Stimulated activated CD4-positive, alpha-beta T cell treated with anti-CD3 and anti-CD28 coated beads, Interleukin-4, amount 100 ng/mL, for 24 hours (primary cell): ENCODE measurements at regions not wholly inside any gene's neighbourhood (a gene's known extent, or its start where the extent isn't known, plus 50 kb on each side); places are given as distances from the start of the nearest gene placed in this dataset.
A peak's percentile ranks its signal among the peaks of the same experiment; 100 is the strongest.
"Not testable (repeated sequence)": the region's sequence is repeated elsewhere in the genome, so short reads cannot be mapped to it uniquely, and the experiment has no call there.

Experiments
- DNase-seq: peaks from one replicate; pipeline ENCODE4 v3.0.0-alpha.2; 2020

DNA sequence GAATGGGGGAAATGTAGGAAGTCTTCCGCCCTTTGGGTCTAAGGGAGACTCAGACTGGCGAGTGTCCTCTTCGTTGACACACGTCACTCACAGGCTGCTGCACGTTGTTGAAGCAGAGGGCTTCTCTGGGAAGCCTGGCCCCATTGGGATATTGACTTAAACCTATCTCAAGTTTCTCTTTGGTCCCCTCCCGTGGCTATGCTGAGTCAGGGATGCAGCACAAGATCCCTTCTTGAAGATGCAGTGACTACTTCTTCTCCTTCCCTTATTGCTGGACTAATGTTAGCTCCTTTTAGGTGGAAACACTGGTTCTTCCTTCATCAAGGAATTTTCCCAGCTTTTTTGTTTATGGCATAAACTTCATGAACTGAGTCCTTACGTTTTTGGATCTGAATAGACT lies 89.8 kb upstream of the CCDC71L start:
- no peak for DNase-seq

DNA sequence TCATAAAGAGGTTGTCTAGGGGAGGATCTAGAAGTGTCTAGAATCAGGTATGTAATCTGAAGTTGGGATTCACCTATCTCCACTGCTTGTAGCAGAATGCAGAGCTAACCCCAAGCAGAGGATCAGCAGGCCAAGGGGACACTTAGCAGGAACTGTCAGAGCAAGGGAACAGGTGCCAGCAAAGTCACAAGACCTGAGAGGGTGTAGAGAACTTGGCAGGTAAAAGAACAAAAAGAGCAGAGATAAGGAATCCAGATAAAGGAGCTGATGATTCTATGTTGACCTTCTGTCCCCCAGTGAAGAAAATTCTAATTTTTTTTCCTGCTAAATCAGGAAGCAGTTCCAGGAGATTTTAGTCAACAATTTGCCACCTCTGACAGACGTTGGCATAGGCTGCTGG lies 91.4 kb upstream of the CCDC71L start:
- DNase-seq = no peak

DNA sequence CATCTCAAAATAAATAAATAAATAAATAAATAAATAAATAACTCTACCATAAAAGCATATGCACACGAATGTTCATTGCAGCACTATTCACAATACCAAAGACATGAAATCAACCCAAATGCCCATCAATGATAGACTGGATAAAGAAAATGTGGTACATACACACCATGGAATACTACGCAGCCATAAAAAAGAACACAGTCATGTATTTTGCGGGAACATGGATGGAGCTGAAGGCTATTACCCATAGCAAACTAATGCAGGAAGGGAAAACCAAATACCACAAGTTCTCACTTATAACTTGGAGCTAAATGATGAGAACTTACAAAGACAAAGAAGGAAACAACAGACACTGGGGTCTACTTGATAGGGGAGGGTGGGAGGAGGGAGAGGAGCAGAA lies 94.1 kb upstream of the CCDC71L start:
- not testable (repeated sequence) for DNase-seq

DNA sequence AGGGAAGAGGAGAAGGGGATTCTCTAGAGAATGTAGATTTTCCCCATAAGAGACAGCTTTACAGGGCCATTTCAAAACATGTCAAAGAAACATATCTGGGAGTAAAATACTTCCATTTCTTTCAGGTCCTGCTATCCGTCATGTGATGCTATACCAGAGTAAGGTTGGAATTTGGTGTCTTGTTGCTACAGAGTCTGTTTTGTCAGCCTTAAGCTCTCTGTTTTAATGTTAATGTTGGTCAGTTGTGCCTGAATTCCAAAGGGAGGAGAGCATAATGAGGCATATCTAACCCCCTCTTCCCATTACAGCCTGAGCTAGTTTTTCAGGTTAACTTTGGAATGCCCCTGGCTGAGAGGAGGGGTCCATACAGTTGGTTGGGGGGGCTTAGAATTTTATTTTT lies 94.7 kb upstream of the CCDC71L start:
- no peak for DNase-seq

DNA sequence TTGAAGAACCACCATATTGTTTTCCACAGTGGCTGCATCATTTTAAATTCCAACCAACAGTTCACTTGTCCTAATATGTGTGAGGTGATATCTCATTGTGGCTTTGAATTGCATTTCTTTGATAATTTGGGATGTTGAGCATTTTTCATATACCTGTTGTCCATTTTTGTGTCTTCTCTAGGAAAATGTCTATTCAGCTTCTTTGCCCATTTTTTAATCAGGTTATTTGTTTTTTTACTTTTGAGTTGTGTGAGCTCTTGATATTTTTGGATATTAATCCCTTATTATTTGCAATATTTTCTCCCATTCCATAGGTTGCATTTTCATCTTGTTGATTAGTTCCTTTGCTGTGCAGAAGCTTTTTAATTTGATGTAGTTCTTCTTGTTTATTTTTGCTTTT lies 95.1 kb upstream of the CCDC71L start:
- no peak for DNase-seq

DNA sequence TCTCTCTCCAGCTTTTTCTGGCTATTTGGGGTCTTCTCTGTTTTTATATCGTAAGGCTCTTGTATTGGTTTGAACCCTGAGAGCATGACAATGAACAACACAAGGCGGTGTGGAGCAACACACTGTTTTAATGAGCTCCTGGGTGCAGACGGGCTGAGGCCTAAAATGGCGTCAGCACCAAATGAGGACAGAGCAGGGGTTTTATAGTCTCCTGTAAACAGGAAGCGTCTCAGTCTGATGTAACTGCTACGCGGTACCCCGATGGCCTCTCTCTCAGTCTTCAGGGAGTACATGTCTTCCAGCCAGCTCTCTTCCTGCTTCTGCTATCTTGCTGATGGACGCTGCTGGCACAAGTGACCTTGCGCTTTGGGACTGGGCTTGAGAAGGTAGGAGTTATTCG lies 95.9 kb upstream of the CCDC71L start:
- DNase-seq = no peak

DNA sequence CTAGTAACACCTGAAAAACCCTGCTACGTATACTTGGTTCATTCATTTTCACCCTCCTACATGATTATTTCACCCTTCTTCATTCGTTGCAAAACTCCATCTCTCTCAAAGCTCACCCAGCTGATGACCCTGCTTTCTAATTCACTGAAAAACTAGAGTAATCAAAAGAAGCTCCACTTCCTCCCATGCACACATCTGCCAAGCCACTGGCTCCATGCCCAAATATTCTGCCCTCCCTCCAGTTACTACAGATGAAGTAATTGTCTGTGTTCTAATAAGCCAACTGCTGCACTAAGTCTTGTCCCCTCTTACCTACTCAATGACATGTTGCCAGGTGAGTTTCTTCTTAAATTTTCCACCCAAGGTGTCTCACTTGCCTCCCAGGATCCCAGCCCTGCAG lies 96.9 kb upstream of the CCDC71L start:
- DNase-seq = no peak

DNA sequence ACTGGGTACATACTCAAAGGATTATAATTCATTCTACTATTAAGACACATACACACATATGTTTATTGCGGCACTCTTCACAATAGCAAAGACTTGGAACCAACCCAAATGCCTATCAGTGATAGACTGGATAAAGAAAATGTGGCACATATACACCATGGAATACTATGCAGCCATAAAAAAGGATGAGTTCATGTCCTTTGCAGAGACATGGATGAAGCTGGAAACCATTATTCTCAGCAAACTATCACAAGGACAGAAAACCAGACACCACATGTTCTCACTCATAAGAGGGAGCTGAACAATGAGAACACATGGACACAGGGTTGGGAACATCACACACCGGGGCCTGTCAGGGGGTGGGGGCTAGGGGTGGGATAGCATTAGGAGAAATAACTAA lies 101.9 kb upstream of the CCDC71L start:
- not testable (repeated sequence) for DNase-seq

DNA sequence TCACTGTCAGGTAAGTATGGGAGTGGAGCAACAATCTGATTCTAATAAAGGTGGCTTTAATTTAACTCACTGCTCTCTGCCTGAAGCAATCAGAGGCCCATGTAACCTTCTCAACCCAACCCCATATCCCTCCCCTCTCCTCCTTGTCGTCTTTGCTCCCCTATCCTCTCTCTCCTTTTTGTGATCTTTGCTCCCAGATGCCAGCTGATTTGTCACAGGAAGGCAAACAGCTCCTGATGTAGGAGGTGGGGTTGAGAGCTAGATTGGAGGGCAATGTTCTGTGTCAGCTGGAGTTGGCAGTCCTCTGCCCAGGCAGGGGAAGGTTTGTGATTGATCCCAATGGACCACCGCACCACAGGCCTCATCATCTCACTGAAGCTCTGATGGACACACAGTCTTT lies 101.4 kb upstream of the PIK3CG start:
- no peak for DNase-seq

DNA sequence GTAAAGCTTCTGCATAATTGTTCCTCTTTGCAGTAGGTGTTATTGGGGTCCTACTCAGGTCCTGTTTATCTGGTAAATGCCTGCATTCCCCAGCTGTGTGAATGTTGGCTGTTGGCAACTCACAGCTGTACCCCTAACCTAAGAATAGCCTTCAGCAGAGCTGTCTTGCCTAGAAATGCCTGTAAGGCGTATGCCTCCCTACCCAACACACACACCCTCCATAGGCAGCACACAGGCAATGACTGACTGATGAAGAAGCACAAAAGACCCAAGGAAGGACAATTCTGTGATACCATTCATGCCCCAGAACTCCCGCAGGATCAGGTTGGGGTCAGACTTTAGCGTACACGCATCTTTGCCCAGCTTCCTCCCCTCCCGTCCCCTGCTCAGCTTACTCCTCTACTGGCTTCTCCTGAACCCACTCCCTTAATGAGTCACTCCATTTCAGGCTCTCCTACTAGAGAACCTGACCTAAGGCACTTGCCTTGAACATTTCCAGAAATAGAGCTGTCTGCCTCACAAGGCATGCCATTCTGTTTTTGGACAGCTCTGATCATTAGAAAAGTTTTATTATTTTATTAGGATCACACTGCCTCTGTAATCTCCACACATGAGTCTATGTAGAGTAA lies 99.2 kb upstream of the PIK3CG start:
- DNase-seq = no peak

DNA sequence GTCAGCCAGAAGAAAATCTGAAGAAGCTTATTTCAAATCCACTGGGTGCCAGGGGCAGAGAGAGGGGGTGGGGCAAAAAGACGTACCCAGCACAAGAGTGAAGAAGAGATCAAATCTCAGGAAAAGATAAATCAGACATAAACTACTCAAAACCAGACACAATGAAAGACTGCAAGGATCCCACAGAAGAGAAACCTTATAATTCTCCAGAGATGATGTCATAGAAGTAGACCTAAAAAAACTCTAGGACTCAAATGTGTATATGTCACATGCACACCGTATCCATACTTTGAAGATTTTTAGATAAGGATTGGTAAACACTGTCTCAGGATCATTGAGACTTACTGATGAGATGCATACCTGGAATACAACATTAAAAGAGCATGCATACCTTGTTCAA lies 98.5 kb upstream of the PIK3CG start:
- DNase-seq = no peak

DNA sequence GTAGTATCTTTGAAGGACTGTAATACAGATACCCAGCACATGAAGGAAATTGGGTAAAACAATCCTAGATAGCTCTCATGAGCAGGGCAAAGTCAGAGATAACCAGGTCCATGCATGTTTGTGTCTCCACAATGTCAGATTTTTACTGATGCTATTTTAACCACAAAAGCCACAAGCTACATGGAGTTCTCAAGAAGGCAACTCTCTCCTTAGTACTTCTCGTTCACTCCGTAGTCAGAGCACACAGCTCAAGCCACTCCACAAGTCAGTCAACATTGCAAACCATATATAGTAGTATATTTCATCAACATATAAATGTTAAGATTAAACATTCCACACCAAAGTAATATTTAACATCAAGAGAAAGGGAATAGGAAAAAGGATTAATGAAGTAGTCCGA lies 98.0 kb upstream of the PIK3CG start:
- DNase-seq = no peak

DNA sequence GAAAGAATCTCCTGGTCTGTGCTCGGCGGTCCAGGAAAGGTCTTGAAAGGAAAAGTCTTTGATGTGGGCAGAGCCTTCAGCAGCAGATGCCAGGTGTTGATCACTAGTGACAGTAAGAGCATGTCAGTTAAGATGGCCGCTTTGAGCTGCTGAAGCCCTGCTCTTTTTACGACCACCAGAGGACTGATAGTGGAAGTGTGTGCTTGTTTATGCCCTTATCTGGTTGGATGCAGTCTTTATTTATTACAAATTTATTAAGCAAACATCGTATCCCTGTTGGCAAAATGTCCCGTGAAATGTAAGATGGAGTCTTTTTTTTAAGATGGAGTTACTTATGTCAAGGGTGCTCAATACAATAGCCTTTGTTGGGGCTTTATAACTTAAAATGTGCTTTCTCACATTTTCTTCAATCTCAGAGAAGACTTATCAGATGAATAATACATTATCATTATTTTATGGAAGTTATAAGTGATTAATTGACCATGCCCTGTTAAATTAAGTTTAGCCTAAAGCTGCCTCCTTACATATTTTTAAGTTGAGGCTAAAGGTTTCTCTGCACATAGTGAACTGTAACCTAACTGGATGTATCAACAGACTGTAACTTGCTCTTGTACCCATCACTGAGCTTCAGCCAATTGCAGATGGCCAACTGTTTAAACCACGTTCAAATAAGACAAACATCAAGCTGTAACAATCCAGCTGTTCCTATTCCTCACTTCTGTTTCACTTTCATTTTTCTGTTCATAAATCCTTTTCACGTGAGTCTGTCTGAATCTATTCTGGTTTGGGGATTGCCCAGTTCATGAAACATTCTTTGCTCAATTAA lies 97.4 kb upstream of the PIK3CG start:
- DNase-seq = no peak

DNA sequence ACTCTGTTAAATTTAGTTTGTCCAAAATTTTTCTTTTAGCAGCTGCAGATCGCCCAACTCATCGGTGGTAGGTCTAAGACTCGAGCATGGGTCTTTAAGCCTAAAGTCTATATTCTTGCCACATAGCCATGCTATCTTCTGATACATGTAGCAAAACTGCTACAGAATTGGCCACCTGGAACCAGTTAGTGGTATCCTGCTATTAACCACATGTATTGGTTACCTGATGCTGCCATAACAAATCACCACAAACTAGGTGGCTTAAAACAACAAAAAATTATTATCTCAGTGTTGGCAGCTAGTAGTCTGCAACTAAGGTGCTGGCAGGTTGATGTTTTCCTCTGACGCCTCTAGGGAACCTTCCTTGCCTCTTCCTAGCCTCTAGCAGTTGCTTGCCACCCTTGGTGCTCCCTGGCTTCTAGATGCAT lies 96.7 kb upstream of the PIK3CG start:
- DNase-seq = no peak

DNA sequence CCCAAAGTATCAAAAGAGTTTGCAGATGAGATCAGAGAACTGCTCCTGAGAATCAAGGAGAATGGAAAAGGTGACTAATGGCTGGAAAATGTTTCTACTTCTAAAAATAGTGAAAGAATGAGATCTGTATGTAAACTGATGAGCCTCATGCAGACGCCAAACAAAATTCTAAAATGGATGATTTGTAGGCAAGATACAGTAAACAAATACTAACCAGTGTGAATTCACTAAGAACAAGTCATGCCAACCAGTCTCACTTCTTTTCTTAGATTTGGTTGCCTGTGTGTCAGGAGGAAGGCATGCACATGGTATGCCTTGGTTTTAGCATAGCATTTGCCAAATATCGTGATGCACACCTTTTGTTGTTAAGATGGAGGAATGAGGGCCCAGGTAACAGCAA lies 94.9 kb upstream of the PIK3CG start:
- no peak for DNase-seq

DNA sequence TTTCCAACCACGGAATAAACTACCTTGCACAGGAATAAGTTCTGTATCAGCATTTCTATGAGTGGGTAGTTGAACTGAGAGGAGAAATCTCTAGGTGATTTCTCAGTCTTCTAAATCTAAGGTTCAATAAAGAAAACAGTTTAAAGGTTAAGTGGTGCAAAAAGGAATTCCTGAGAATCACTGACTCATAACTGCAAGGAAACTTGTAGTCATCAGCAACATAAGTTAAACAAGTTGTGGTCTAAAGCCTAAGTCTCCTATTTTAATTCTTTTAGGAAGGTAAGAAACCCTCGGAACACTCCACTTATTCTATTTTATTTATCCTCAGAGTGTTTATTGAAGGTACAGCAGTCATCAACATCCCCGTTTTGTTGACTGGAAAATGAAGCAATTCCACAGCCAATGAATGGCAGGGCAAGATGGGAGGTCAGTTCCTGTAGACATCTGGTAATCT lies 92.4 kb upstream of the PIK3CG start:
- DNase-seq = no peak

DNA sequence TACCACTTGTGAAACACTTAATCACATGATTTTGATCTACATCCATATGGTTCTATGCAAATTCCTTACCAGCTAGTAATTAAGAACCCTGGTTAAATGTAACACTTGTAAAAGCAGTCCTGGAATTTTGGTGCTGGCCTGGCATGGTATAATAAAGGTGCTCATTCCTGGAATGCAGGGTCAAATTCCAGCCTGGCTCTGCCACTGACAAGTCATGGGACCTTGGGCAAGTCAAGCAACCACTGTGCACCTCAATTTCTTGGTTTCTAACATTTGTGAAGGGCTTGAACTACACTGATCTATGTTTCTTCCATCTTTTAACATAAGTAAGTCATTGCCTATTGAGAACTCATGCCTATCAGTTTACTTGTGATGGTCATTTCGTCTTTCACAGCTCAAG lies 91.9 kb upstream of the PIK3CG start:
- DNase-seq = no peak

DNA sequence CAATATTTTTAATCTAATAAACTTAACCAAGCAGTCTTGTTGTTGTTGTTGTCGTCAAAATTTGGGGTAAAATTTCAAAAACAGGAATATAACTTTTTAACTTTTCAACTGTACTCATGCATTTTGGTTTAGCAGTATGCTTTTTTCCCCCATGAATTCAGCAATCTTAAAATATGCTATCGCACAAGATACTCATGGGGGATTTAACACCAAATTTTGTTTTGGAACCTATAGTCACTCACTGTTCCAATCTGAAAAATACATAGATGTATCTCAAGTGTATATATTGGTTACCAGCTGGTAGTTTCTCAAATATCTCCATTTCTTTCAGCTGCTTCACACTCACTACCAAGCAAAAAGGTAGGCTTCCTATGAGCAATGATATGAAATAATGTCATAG lies 91.4 kb upstream of the PIK3CG start:
- DNase-seq = no peak

DNA sequence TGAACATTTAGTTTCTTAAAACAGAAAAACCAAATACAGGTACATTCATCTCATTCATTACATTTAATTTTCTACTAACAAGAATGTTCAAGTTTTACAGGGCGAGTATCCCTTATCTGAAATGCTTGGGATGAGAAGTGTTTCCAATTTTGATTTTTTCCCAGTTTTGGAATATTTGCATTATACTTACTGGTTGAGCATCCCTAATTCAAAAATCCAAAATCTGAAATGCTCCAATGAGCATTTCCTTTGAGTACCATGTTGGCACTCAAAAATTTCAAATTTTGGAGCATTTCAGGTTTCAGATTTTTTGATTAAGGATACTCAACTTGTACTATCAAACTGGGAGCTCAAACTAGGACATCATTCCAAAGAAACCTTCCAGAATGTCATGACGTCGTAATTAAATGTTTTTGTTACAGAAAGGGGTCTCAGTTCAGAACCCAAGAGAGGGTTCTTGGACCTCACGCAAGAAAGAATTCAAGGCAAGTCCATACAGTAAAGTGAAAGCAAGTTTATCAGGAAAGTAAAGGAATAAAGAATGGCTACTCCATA lies 90.8 kb upstream of the PIK3CG start:
- DNase-seq = no peak

DNA sequence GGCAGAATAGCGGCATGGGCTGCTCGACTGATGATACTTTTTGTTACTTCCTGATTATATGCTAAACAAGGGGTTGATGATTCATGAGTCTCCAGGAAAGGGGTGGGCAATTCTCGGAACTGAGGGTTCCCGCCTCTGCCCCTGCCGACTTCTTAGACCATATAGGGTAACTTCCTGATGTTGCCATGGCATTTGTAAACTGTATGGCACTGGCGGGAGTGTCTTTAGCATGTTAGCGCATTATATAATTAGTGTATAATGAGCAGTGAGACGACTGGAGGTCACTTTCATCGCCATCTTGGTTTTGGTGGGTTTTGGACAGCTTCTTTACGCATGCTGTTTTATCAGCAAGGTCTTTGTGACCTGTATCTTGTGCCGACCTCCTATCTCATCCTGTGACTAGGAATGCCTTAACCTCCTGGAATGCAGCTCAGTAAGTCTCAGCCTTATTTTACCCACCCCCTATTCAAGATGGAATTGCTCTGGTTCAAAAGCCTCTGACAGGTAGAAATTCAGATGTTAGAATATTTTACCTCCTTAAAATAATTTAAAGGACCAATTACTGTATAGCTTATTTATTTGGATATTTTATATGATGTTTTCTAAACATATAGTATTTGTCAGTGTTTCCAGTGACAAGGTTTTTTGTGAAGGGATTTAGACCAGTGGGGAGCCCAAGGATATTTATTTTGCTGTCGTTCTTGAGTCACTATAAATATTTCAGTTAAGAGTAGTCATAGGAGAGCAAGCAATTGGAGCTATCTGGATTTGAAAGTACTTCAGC lies 90.1 kb upstream of the PIK3CG start:
- DNase-seq = peak; percentile 58

DNA sequence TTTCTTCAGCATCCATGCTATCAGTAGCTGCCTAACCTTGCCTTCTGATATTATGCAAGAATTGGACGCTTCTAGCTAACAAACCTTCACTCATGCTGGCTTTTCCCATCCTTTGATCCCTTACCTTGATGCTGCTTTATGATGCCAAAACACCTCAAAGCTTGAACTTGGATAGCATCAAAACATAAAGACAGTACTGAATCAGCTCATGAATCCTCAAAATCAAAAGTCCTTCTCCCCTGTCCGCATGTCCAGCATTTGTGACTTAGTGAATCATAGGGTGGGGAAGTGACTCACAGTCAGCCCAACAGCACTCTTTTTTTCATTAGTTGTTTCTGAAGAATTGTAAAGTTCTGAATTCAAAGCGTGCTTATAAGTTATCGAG lies 89.5 kb upstream of the PIK3CG start:
- no peak for DNase-seq

DNA sequence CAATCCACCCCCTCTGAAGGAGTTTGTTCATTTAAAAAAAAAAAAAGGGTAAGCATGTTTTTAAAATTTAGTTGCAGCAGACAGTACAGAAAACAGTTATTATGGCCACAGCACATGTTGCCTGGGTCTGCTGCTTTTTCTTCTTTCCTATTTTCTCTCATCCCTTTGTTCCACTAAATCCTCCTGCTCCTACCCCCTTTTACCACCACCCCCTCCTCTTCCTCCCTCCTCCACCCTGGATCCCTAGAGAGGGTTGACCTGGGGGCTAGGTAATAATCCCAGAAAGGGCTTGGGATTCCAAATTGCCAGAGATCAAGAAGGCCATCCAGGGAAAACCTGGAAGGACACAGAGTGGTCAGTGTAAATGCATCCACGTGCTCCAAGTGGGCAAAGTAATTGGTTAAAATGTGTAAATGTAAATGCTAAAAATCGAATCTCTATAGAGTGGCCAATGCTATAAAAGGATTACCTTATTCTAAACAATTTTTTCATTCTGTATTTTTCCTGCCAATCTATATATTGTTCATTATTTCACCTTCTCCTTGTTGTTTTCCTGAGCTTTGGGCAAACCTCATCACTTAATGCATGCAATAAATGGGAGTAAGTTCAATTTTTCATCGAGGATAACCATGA lies 89.0 kb upstream of the PIK3CG start:
- DNase-seq = no peak
